Adipocyte (in vitro differentiated cells): ENCODE measurements at regions not wholly inside any gene's neighbourhood (a gene's known extent, or its start where the extent isn't known, plus 50 kb on each side); places are given as distances from the start of the nearest gene placed in this dataset.
A peak's percentile ranks its signal among the peaks of the same experiment; 100 is the strongest.

Experiments
- DNase-seq: peaks from one replicate; pipeline ENCODE4 v3.0.0-alpha.2; 2015; ENCODE audit warnings: low read depth
- H3K27me3 ChIP-seq: replicated peaks from 2 replicates; pipeline ENCODE4 v1.7.0; 2013; ENCODE audit warnings: mild to moderate bottlenecking, low read length, moderate library complexity; ENCODE audit not compliant: control insufficient read depth, insufficient read depth
- H3K36me3 ChIP-seq: 2 replicates; pipeline ENCODE4 v1.7.0; 2013; ENCODE audit warnings: low read length, mild to moderate bottlenecking, moderate library complexity; ENCODE audit not compliant: control insufficient read depth, insufficient read depth, severe bottlenecking
- H3K4me1 ChIP-seq: 2 replicates; pipeline ENCODE4 v1.7.0; 2013; ENCODE audit warnings: mild to moderate bottlenecking, low read length, moderate library complexity; ENCODE audit not compliant: control insufficient read depth, insufficient read depth
- H3K4me3 ChIP-seq: 2 replicates; pipeline ENCODE4 v1.7.0; 2013; ENCODE audit warnings: mild to moderate bottlenecking, low read length, moderate library complexity
- H3K9ac ChIP-seq: 2 replicates; pipeline ENCODE4 v1.7.0; 2013; ENCODE audit warnings: mild to moderate bottlenecking, low read length, moderate library complexity
- H3K9me3 ChIP-seq: 2 replicates; pipeline ENCODE4 v1.7.0; 2013; ENCODE audit warnings: mild to moderate bottlenecking, low read length, moderate library complexity; ENCODE audit not compliant: control insufficient read depth

DNA sequence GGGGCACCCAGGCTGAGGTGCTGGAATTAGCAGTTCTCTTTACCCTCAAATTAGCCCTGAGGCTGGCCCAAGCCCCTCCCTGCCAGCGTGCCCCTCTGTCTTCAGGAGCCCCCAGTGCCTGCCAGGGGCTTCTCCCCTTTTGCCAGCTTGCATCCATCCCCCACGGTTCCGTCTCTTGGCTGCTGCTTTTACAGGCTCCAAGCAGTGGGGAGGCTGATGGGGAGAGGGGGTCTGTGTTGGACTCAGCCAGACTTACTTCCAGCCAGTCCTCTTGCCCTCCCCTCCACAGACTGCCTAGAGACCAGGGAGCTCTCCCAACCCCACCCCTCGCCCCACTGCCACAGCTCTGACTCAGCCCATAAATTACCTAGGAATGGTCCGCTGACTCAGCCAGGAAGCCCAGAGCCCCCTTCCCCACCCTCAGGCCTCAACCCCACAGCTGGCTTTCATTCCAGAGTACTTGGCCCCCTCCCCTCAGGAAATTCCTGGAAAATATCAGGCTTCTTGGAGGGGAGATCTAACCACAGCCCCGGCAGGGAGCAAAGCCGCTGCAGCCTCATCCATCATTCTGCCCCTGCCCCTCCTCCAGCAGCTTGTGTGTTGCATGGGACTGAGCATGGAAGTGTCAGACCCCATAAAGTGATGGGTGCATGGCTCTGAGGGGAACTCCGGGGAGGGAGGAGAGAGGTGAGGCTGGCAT, 184.6 kb downstream of the ZFP36L2 start:
- DNase-seq = peak; percentile 96
- Histone ChIP-seq H3K4me3 (no peak overlapping the region), H3K27me3 (no peaks in the 10 kb centered on the region), H3K4me1 (peaks cover 37% of the 10 kb centered on the region), H3K36me3 (no peaks in the 10 kb centered on the region), H3K9me3 (no peaks in the 10 kb centered on the region), H3K9ac (peak overlapping the region; percentile 49)

GRCh38 chr2:43041173-43041591, 185.2 kb downstream of the ZFP36L2 start:
- H3K27me3 ChIP-seq = no peaks in the 10 kb centered on the region
- no peak for DNase-seq
- no peak overlapping the region for H3K4me3 ChIP-seq
- no peaks in the 10 kb centered on the region for H3K36me3 ChIP-seq
- H3K9ac ChIP-seq = peak overlapping the region; percentile 49
- H3K4me1 ChIP-seq = peaks cover 31% of the 10 kb centered on the region
- no peaks in the 10 kb centered on the region for H3K9me3 ChIP-seq

- Histone ChIP-seq H3K27me3 (no peaks in the 10 kb centered on the region), H3K4me1 (peaks cover 26% of the 10 kb centered on the region), H3K9ac (no peak overlapping the region), H3K36me3 (no peaks in the 10 kb centered on the region), H3K4me3 (no peak overlapping the region), H3K9me3 (no peaks in the 10 kb centered on the region)
- peak; percentile 30 for DNase-seq
These were observed 186.1 kb downstream of the ZFP36L2 start for GRCh38 chr2:43040084-43040854.

DNA sequence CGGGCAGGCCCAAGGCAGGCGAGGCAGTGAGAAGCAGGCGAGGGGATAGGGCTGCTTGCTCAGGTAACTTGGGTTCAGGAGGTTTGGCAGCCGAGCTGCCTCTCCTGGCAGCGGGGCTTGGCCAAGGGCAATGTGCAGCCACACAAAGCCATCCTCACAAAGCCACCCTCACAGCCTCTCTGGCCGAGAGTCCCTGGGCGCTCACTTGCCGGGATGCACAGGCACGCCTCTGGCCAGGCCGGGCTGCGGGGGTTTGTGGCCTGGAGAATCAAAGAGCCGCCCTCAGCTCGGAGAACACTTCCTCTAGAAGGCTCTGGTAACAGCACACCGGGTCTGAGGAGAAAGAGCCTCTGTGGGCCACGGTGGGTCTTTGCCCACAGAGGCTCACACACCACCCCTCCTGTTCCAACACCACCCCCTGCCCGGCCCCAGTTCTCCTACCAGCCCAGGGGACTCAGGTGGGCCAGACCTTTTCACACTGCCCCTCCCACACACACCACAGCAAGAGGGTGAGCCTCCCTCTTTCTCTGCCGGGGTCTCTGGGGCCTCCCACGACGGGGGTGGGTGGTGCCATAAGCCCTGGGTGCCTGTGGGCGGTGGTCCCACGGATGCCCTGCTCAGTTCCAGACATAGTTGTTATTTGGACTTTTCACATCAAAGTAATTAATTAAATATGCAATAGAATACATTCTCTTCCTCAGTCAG, 186.9 kb downstream of the ZFP36L2 start:
- peaks cover 26% of the 10 kb centered on the region for H3K4me1 ChIP-seq
- DNase-seq = no peak

GRCh38 chr2:43038696-43039094, 187.7 kb downstream of the ZFP36L2 start:
- Histone ChIP-seq H3K9me3 (no peaks in the 10 kb centered on the region), H3K4me1 (peaks cover 26% of the 10 kb centered on the region), H3K27me3 (no peaks in the 10 kb centered on the region), H3K9ac (no peak overlapping the region), H3K36me3 (no peaks in the 10 kb centered on the region), H3K4me3 (no peak overlapping the region)
- no peak for DNase-seq

More for the DNA sequence above, 186.9 kb downstream of the ZFP36L2 start:
- Histone ChIP-seq H3K4me3 (no peak overlapping the region), H3K9ac (no peak overlapping the region), H3K36me3 (no peaks in the 10 kb centered on the region), H3K9me3 (no peaks in the 10 kb centered on the region), H3K27me3 (no peaks in the 10 kb centered on the region)

- no peaks in the 10 kb centered on the region for H3K9me3 ChIP-seq
- H3K4me3 ChIP-seq = no peak overlapping the region
- no peak overlapping the region for H3K9ac ChIP-seq
- H3K36me3 ChIP-seq = no peaks in the 10 kb centered on the region
- peaks cover 26% of the 10 kb centered on the region for H3K4me1 ChIP-seq
- no peaks in the 10 kb centered on the region for H3K27me3 ChIP-seq
- DNase-seq = peak; percentile 79
These were observed 188.2 kb downstream of the ZFP36L2 start for GRCh38 chr2:43038034-43038695.

- Histone ChIP-seq H3K36me3 (no peaks in the 10 kb centered on the region), H3K27me3 (no peaks in the 10 kb centered on the region), H3K9ac (no peak overlapping the region), H3K9me3 (no peaks in the 10 kb centered on the region), H3K4me3 (no peak overlapping the region), H3K4me1 (peaks cover 22% of the 10 kb centered on the region)
- no peak for DNase-seq
These were observed 190.5 kb downstream of the ZFP36L2 start for GRCh38 chr2:43035922-43036321.

GRCh38 chr2:43034921-43035320, 191.5 kb downstream of the ZFP36L2 start:
- H3K36me3 ChIP-seq = no peaks in the 10 kb centered on the region
- no peak overlapping the region for H3K4me3 ChIP-seq
- no peaks in the 10 kb centered on the region for H3K27me3 ChIP-seq
- H3K9ac ChIP-seq = no peak overlapping the region
- peaks cover 18% of the 10 kb centered on the region for H3K4me1 ChIP-seq
- no peaks in the 10 kb centered on the region for H3K9me3 ChIP-seq
- no peak for DNase-seq

DNA sequence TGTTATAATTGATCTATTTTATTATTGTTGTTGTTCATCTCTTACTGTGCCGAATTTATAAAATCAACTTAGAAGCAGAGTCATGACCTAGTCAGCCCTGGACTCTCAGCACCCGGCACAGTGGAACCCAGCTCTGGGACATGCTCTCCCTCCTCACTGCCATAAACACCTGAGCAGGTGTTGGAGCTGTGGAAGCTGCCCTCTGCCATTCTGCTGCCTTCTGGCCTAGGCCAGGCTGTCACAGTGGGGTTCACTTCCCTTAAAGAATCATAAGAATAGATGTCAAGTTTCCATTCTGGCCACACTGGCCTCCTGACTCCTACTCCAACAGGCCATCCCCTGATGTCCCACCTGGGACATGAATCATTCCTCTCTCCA, 192.2 kb downstream of the ZFP36L2 start:
- no peak for DNase-seq

DNA sequence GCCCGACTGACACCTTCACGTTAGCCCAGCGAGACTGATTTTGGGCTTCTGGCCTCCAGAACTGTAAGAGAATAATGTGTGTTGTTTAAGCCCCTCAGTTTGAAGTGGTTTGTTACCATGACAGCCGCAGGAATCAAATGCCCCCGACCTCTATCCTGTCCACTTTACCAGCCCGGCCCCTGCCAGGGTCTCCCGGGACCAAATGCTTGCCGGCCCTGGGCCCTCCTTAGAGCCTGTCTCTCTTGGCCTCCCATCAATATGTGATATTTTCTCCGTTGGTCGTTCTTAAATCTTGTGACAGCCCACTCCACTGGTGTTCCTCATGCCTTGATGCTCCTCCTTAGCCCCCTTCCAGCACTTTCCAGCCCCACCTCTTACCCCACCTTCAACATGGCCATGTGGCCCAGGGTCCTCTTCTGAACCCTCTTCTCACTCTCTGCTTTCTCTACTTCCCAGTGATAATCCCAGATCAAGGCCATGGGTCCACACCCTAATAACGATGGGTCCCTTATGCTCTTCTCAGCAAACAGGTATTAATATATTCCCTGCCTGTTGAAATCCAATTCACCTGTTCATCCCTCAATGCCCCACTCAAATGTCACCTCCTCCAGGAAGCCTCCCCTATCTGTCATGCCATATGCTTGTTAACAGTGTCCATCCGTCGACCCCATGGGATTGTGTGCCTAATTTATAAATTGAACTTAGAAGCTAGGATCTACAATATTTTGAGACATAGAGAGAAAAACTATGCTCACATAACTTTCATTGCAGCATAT, 192.8 kb downstream of the ZFP36L2 start:
- Histone ChIP-seq H3K4me1 (peaks cover 18% of the 10 kb centered on the region), H3K4me3 (no peak overlapping the region), H3K9me3 (no peaks in the 10 kb centered on the region), H3K36me3 (no peaks in the 10 kb centered on the region), H3K9ac (no peak overlapping the region), H3K27me3 (no peaks in the 10 kb centered on the region)
- no peak for DNase-seq

More for the DNA sequence above, 192.2 kb downstream of the ZFP36L2 start:
- peaks cover 18% of the 10 kb centered on the region for H3K4me1 ChIP-seq
- no peak overlapping the region for H3K9ac ChIP-seq
- no peaks in the 10 kb centered on the region for H3K27me3 ChIP-seq
- H3K9me3 ChIP-seq = no peaks in the 10 kb centered on the region
- no peaks in the 10 kb centered on the region for H3K36me3 ChIP-seq
- H3K4me3 ChIP-seq = no peak overlapping the region
